GM12892 (cell line): ENCODE measurements at regions not wholly inside any gene's neighbourhood (a gene's known extent, or its start where the extent isn't known, plus 50 kb on each side); places are given as distances from the start of the nearest gene placed in this dataset.

Experiments used
- POLR2A ChIP-seq: IDR thresholded peaks from 2 replicates; pipeline ENCODE4 v1.6.1; 2011; ENCODE audit warnings: low read depth, low read length, control low read depth
- POLR2AphosphoS5 ChIP-seq: IDR thresholded peaks from 2 replicates; pipeline ENCODE4 v1.6.1; 2011; ENCODE audit warnings: low read depth, low read length, control low read depth
- TAF1 ChIP-seq: IDR thresholded peaks from 2 replicates; pipeline ENCODE4 v1.6.1; 2011; ENCODE audit warnings: low read depth, mild to moderate bottlenecking, control low read depth, low read length, borderline replicate concordance

DNA sequence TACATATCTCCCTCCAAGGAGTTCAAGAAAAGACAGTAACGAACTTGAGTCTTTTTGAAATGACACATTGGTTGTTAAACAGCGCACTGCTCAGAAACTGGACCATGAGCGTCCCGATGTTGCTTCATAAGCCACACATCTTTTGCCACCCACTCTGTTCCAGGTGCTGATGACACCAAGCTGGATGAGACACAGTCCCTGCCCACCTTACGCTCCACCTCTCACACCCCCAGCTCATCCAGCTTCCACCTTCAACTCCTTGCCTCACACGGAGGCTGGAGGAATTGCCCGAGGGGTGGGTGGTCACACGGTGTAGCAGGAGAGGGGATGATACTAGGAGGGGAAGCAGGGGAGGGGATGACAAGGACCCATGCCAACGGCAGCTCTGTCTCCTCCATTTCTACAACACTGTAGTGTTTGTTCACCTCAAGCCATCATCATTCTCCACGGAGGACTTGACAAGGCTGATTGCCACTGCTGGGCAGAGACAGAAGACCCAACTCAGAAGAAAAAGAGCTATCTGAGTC is 148.5 kb upstream of the TNR start:
- TF ChIP-seq POLR2AphosphoS5 (no peak), POLR2A (no peak), TAF1 (no peak)
